ENCODE measurements at regions not wholly inside any gene's neighbourhood (a gene's known extent, or its start where the extent isn't known, plus 50 kb on each side); places are given as distances from the start of the nearest gene placed in this dataset.
"Not testable (repeated sequence)": the region's sequence is repeated elsewhere in the genome, so short reads cannot be mapped to it uniquely, and the experiment has no call there.

DNA sequence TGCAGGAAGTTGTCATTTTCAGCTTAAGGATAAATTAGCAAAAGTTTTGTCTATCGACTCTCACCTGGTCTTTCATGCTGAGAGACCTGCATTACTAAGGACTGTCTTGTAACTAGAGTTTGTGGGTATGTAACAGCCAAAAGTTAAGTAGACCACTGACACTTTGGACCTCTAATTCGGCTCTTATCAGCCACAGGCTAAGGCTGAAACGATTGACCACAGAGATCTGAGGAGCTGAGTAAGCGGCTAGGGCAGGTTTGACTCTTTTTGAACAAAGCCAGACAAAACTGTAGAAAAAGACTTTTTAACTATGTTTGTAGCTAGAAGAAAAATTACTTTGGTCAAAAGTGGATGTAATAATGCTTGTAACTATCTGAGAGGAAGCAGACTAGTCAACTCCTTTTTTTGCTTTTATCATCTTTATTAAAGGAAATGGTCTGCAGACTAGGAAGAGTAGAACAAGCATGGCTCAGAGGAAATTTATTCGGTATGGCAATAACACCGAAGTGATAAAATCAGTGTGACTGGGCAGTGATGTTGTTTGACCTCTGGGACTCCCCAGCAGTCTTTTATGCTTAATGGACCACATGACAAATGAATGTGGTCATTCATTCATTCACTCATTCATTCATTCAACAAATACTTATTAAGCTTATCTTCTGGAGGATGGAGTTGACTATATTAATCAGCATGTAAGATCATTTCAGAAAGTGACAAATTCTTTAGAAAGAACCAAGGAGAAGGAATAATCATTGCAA lies 725.0 kb upstream of the HS3ST5 start:
- Mint-ChIP-seq H3K4me3 (no peak overlapping the region), H3K9me3 (ENCODE audit: low read depth) (peaks cover 7% of the 10 kb centered on the region), H3K27me3 (no peaks in the 10 kb centered on the region), H3K4me1 (no peaks in the 10 kb centered on the region), H3K27ac (no peak overlapping the region), H3K36me3 (ENCODE audit: low read depth) (no peaks in the 10 kb centered on the region)
- CTCF ChIA-PET: interaction anchor here (0.6 kb wide), 2 partner anchors 91 to 442 kb away, joined by 3 read pairs; no protein-coding TSS in a partner anchor
- POLR2A ChIA-PET: no interaction called here
- intact Hi-C loops (cut with DNase I, micrococcal nuclease): no loop called here
- ATAC-seq: no peak
- no peak for DNase-seq

DNA sequence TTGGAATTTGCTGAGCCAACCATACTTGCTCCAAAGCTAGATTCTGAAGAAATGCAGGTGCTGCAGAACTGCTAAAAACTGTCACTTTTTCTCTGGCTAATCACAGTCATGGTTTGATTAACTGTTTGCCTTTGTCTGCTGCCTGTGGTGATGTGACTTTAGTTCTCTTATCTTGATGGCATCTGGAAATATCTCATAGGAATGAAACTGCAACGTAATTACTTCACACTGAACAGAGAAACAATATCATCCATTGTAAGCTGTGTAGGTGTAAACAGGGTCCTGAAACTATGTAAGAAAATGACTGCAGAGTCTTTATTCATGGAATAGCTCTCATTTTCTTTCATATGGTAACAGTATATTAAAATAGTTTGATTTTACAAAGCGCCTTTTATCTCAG lies 721.9 kb upstream of the HS3ST5 start:
- H3K36me3 Mint-ChIP-seq (ENCODE audit: low read depth): no peaks in the 10 kb centered on the region
- no peaks in the 10 kb centered on the region for H3K27me3 Mint-ChIP-seq
- intact Hi-C loops (cut with DNase I, micrococcal nuclease): no loop called here
- no peak overlapping the region for H3K27ac Mint-ChIP-seq
- no peak overlapping the region for H3K4me3 Mint-ChIP-seq
- DNase-seq (no peak), ATAC-seq (no peak)
- ChIA-PET CTCF (no interaction called here), POLR2A (no interaction called here)
- H3K4me1 Mint-ChIP-seq: no peaks in the 10 kb centered on the region
- H3K9me3 Mint-ChIP-seq (ENCODE audit: low read depth): peaks cover 6% of the 10 kb centered on the region

DNA sequence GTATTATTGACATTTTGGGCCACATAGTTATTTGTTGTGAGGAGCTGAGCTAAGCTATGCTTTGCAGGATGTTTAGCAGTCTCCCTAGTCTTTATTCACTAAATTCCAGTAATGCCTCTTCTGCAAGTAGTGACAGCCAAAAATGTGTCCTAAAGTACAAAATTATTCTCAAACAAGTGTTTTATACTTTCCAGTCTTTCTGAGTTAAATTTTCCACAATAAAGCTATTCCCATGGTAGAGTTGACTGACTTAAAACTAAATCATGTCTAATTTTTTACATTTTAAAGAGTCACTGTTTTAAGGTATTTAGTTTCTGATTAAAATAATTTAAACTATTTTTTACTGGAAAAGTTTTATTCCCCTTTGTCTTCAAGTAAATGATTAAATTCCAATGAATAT lies 717.8 kb upstream of the HS3ST5 start:
- H3K4me1 Mint-ChIP-seq: no peaks in the 10 kb centered on the region
- ATAC-seq: no peak
- no peaks in the 10 kb centered on the region for H3K27me3 Mint-ChIP-seq
- CTCF ChIA-PET: no interaction called here
- DNase-seq: no peak
- H3K4me3 Mint-ChIP-seq: no peak overlapping the region
- H3K27ac Mint-ChIP-seq: no peak overlapping the region
- H3K36me3 Mint-ChIP-seq (ENCODE audit: low read depth): no peaks in the 10 kb centered on the region
- peaks cover 10% of the 10 kb centered on the region for H3K9me3 Mint-ChIP-seq (ENCODE audit: low read depth)
- POLR2A ChIA-PET: no interaction called here
- intact Hi-C loops (cut with DNase I, micrococcal nuclease): no loop called here

DNA sequence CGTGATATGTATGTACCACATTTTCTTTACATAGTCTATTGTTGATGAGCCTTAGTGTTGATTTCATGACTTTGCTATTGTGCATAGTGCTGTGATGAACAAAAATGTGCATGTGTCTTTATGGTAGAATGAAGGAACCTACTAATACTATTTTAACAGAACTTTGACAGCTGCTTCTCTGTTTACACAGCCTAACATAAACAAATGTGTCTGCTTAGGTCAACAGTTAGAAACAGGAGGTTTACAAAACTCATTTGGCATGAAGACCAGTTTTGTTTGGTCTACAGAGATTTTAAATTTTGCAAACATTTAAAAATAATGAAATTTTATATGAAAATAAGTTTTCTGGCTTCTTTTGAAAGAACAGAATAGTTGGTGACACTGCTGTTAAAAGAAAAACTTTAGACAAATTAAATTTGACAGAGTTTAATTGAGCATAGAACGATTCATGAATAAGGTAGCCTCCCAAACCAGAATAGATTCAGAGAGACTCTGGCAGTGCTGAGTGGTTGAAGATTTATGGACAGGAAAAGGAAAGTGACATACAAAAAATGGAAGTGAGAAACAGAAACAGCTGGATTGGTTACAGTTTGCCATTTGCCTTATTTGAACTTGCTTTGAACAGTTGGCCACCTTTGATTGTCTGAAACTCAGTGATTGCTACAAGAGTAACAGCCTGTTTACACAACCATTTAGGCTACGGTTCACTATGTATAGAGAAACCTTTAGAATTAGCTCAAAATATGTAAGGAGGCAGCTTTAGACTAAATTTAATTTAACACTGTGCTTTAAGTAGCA lies 715.8 kb upstream of the HS3ST5 start:
- ATAC-seq (no peak), DNase-seq (no peak)
- H3K27me3 Mint-ChIP-seq: no peaks in the 10 kb centered on the region
- no peak overlapping the region for H3K27ac Mint-ChIP-seq
- ChIA-PET POLR2A (no interaction called here), CTCF (no interaction called here)
- H3K4me1 Mint-ChIP-seq: no peaks in the 10 kb centered on the region
- H3K36me3 Mint-ChIP-seq (ENCODE audit: low read depth): no peaks in the 10 kb centered on the region
- intact Hi-C loops (cut with DNase I, micrococcal nuclease): no loop called here
- H3K9me3 Mint-ChIP-seq (ENCODE audit: low read depth): peaks cover 12% of the 10 kb centered on the region
- H3K4me3 Mint-ChIP-seq: no peak overlapping the region

DNA sequence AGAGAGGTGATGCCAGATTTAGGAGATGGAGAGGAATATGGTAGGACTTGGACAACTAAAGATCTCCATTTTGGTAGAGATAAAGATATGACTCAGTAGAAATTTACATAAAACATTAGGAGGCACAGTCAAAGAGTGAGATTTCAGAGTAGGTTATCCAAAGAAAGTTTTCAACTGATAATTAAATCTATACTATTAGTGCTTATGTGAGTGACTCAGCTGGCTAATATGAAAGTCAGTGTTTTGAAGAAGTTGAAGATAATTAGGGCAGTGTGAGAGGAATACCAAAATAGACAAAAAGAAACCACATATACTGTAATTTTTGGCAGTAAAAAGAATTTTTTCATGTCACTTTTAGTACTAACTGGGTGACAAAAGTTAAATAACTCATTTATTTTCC lies 712.8 kb upstream of the HS3ST5 start:
- intact Hi-C loops (cut with DNase I, micrococcal nuclease): no loop called here
- ATAC-seq (no peak), DNase-seq (no peak)
- ChIA-PET POLR2A (no interaction called here), CTCF (no interaction called here)
- Mint-ChIP-seq H3K4me3 (no peak overlapping the region), H3K4me1 (no peaks in the 10 kb centered on the region), H3K27me3 (no peaks in the 10 kb centered on the region), H3K9me3 (ENCODE audit: low read depth) (peaks cover 12% of the 10 kb centered on the region), H3K36me3 (ENCODE audit: low read depth) (no peaks in the 10 kb centered on the region), H3K27ac (no peak overlapping the region)

DNA sequence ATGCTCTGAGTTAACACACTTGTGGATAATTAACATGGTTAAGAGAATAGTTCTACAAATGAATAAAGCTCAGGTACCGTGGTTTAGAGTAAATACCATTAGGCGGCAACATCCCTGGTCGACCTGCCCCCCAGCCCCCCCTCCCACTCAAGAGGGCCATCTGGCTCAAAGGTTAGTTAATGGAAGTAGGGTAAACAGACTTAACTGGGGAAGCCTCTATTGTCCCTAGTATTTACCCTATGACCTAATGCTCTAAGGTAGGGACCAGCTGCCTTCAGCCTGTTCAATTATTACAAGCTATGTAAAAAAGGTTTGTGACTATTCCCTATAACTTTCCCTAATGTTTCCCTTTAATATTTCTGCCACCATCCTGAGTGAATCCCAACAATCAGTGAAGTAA lies 711.4 kb upstream of the HS3ST5 start:
- H3K4me1 Mint-ChIP-seq; ATAC-seq; H3K27me3 Mint-ChIP-seq; CTCF ChIA-PET; H3K4me3 Mint-ChIP-seq; intact Hi-C loops (cut with DNase I, micrococcal nuclease); DNase-seq; POLR2A ChIA-PET; H3K36me3 Mint-ChIP-seq (ENCODE audit: low read depth); H3K27ac Mint-ChIP-seq: not testable (repeated sequence)
- peaks cover 11% of the 10 kb centered on the region for H3K9me3 Mint-ChIP-seq (ENCODE audit: low read depth)

DNA sequence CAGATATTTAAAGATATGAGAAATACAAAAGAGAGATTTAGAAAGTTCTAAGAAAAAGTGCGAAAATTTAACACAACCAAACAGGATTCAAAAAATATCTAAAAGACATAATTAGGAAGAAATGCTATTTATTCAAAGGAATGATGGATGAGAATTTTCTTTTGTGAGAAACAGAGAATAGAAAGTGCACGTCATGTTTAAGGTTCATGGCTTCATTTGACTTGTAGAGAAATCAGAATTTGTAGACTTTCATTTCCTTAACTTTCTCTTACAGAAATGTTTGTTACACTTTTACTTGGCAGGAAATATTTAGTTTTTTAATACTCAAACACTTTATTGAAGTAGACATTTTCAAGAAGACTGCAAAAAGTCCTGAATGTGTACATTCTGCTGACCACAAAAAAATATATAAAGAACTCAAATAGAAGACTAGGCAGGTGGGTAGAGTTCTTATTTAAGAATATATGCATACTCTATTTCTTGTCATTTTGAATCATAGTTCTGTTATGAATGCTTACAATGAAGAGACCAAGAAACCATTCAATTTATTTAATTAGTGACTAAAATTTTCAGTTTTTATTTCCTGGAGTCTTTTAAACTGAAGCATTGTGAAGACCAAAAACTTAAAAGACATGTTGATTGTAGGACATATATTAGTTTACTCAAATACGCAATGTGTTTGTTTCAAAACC lies 710.5 kb upstream of the HS3ST5 start:
- ATAC-seq (no peak), DNase-seq (no peak)
- Mint-ChIP-seq H3K36me3 (ENCODE audit: low read depth) (no peaks in the 10 kb centered on the region), H3K4me1 (no peaks in the 10 kb centered on the region), H3K27me3 (no peaks in the 10 kb centered on the region), H3K4me3 (no peak overlapping the region), H3K9me3 (ENCODE audit: low read depth) (peaks cover 9% of the 10 kb centered on the region), H3K27ac (no peak overlapping the region)
- intact Hi-C loops (cut with DNase I, micrococcal nuclease): no loop called here
- ChIA-PET POLR2A (no interaction called here), CTCF (no interaction called here)

DNA sequence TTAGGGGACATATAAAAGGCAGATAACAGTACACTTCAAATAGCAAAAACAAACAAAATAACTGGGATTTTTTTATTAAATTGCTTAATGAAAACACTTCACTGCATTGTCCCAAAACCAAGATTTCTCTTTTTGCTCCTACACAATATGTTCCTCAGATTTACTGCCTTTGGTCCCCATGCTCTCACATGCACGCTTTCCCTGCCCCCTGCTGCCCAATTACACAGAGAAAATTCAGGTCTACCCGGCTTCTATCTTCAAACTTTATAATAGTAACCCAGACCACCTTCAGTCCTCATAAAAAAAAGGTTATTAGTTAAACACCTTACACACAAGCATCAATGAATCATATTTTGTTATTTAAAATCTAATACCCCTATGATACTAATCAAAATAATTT lies 673.8 kb upstream of the HS3ST5 start:
- ATAC-seq: no peak
- no peaks in the 10 kb centered on the region for H3K4me1 Mint-ChIP-seq
- no peak overlapping the region for H3K27ac Mint-ChIP-seq
- no peak overlapping the region for H3K4me3 Mint-ChIP-seq
- H3K9me3 Mint-ChIP-seq (ENCODE audit: low read depth): peaks cover 2% of the 10 kb centered on the region
- intact Hi-C loops (cut with DNase I, micrococcal nuclease): no loop called here
- no peaks in the 10 kb centered on the region for H3K36me3 Mint-ChIP-seq (ENCODE audit: low read depth)
- DNase-seq: no peak
- no peaks in the 10 kb centered on the region for H3K27me3 Mint-ChIP-seq
- ChIA-PET POLR2A (no interaction called here), CTCF (no interaction called here)

DNA sequence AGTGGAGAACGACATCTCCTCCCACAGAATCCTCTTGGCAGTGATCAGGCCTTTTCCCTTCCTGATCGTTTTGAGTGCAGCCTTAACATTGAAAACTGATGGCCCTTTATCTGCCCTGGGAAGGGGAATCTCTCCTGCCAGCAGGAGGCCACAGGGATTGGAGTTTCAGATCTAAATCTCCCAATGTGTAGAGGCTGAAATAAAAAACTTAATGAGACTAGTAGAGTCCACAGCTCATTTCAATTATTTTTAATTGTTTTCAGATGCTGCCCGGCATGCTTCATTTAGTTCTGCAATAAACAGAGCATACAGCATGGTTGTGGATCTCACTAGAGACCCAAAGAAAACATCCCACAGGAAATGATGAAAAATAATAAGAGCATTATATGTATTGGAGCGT lies 662.2 kb upstream of the HS3ST5 start:
- H3K27ac Mint-ChIP-seq: no peak overlapping the region
- ChIA-PET POLR2A (no interaction called here), CTCF (no interaction called here)
- intact Hi-C loops (cut with DNase I, micrococcal nuclease): no loop called here
- H3K36me3 Mint-ChIP-seq (ENCODE audit: low read depth): no peaks in the 10 kb centered on the region
- H3K27me3 Mint-ChIP-seq: no peaks in the 10 kb centered on the region
- DNase-seq (no peak), ATAC-seq (no peak)
- H3K9me3 Mint-ChIP-seq (ENCODE audit: low read depth): peaks cover 4% of the 10 kb centered on the region
- no peak overlapping the region for H3K4me3 Mint-ChIP-seq
- H3K4me1 Mint-ChIP-seq: peaks cover 5% of the 10 kb centered on the region

DNA sequence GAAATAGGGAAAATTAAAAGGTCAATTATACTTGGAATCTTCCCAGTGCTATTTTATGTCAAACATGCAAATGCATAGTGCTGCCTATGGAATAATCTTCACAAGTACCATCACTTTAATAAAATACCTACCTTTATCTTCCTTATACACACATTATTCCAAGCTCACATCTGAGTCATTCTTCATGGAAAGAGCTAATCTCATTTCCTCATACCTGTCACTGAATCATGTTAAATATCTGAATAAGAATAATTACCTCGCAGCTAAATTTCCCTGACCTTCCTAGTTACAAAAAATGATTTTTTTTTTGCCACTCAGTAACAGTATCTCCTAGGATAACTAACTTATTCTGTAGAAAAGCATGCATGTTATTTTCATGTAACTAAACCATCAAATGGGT lies 661.4 kb upstream of the HS3ST5 start:
- no peak overlapping the region for H3K27ac Mint-ChIP-seq
- no peak for ATAC-seq
- H3K4me1 Mint-ChIP-seq: peaks cover 5% of the 10 kb centered on the region
- no peak for DNase-seq
- ChIA-PET POLR2A (no interaction called here), CTCF (no interaction called here)
- H3K27me3 Mint-ChIP-seq: no peaks in the 10 kb centered on the region
- peaks cover 6% of the 10 kb centered on the region for H3K9me3 Mint-ChIP-seq (ENCODE audit: low read depth)
- no peak overlapping the region for H3K4me3 Mint-ChIP-seq
- no peaks in the 10 kb centered on the region for H3K36me3 Mint-ChIP-seq (ENCODE audit: low read depth)
- intact Hi-C loops (cut with DNase I, micrococcal nuclease): no loop called here

DNA sequence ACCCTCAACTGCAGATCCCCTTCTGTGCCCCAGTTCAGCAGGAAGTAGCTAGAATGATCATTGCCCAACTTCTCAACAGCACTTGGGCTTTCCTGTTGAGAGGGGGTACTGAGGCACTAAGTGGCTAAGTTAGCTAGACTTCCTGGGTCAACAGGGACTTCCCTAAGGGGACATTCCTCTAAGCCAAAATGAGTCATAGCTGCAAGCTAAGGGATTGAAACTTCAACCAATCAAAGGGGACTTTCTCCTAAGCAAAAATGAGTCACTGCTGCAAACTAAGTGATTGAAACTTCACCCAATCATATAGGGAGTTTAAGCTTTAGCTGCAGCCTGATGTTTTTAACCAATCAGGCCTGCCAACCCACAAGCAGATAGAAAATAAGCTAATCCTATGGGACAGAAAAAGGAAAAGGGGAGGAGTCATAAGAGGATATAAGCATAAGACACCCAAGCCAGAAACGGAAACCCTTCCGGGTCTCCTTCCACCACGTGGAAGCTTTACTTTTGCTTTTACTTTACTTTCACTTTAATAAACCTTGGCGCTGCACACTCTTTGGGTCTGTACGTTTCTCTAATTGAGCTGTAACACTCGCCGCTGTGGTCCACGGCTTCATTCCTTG lies 659.0 kb upstream of the HS3ST5 start:
- H3K4me1 Mint-ChIP-seq: peaks cover 5% of the 10 kb centered on the region
- ChIA-PET CTCF (no interaction called here), POLR2A (no interaction called here)
- DNase-seq (no peak), ATAC-seq (peak; percentile 53)
- H3K9me3 Mint-ChIP-seq (ENCODE audit: low read depth): peaks cover 6% of the 10 kb centered on the region
- no peak overlapping the region for H3K4me3 Mint-ChIP-seq
- intact Hi-C loops (cut with DNase I, micrococcal nuclease): loop anchor here in 1 of 2 experiments (2.0 kb wide), 1 partner anchor 21 kb away; no protein-coding TSS in a partner anchor
- H3K27ac Mint-ChIP-seq: no peak overlapping the region
- no peaks in the 10 kb centered on the region for H3K36me3 Mint-ChIP-seq (ENCODE audit: low read depth)
- no peaks in the 10 kb centered on the region for H3K27me3 Mint-ChIP-seq
